Activated CD4-positive, alpha-beta memory T cell treated with anti-CD3 and anti-CD28 coated beads for 36 hours (primary cell): ENCODE measurements at regions not wholly inside any gene's neighbourhood (a gene's known extent, or its start where the extent isn't known, plus 50 kb on each side); places are given as distances from the start of the nearest gene placed in this dataset.

Experiments
- CTCF ChIA-PET: fragments of 350-600 bp; sonication (Branson Sonifier 250); formaldehyde crosslinking; loops from one replicate; lab custom pipeline; 2021; ENCODE audit warnings: antibody characterized with exemption, inconsistent platforms; lab: Charles Lee
- POLR2A ChIA-PET: fragments of 350-600 bp; sonication (Branson Sonifier 250); formaldehyde crosslinking; loops from one replicate; lab custom pipeline; 2021; ENCODE audit warnings: antibody characterized with exemption; lab: Charles Lee
- DNase-seq: peaks from one replicate; pipeline ENCODE4 v3.0.0-alpha.2; 2020
- H3K27ac Mint-ChIP-seq: one replicate; pipeline ENCODE4 v1.8.0; 2021; ENCODE audit warnings: mixed read lengths
- H3K27me3 Mint-ChIP-seq: one replicate; pipeline ENCODE4 v1.8.0; 2021; ENCODE audit warnings: mixed read lengths
- H3K36me3 Mint-ChIP-seq: one replicate; pipeline ENCODE4 v1.8.0; 2021; ENCODE audit warnings: mixed read lengths
- H3K4me1 Mint-ChIP-seq: one replicate; pipeline ENCODE4 v1.8.0; 2021; ENCODE audit warnings: low read depth, mixed read lengths
- H3K4me3 Mint-ChIP-seq: one replicate; pipeline ENCODE4 v1.8.0; 2021; ENCODE audit warnings: mild to moderate bottlenecking, mixed read lengths
- H3K9me3 Mint-ChIP-seq: one replicate; pipeline ENCODE4 v1.8.0; 2021; ENCODE audit warnings: mixed read lengths
- intact Hi-C: fragments of 100-400 bp; cut with micrococcal nuclease; formaldehyde crosslinking; loops from one replicate; pipeline ENCODE4 v1.15.1; 2023

GRCh38 chr1:82245345-82246014 lies 444.7 kb downstream of the ADGRL2 start:
- ChIA-PET CTCF (no interaction called here), POLR2A (no interaction called here)
- Mint-ChIP-seq H3K27ac (no peak overlapping the region), H3K4me1 (no peaks in the 10 kb centered on the region), H3K27me3 (no peaks in the 10 kb centered on the region), H3K4me3 (no peak overlapping the region), H3K36me3 (no peaks in the 10 kb centered on the region), H3K9me3 (peaks cover 3% of the 10 kb centered on the region)
- DNase-seq, result no peak
- intact Hi-C loops, result no loop called here

GRCh38 chr1:82240571-82240970 lies 439.8 kb downstream of the ADGRL2 start:
- no peaks in the 10 kb centered on the region for H3K36me3 Mint-ChIP-seq
- CTCF ChIA-PET, result no interaction called here

GRCh38 chr1:82230667-82231066 lies 429.9 kb downstream of the ADGRL2 start:
- ChIA-PET POLR2A (no interaction called here), CTCF (no interaction called here)
- intact Hi-C loops, result no loop called here
- Mint-ChIP-seq H3K4me3 (no peak overlapping the region), H3K27me3 (no peaks in the 10 kb centered on the region), H3K9me3 (peaks cover 2% of the 10 kb centered on the region), H3K27ac (no peak overlapping the region), H3K36me3 (no peaks in the 10 kb centered on the region), H3K4me1 (no peaks in the 10 kb centered on the region)
- no peak for DNase-seq

More at GRCh38 chr1:82240571-82240970, 439.8 kb downstream of the ADGRL2 start:
- POLR2A ChIA-PET, result no interaction called here
- Mint-ChIP-seq H3K4me1 (no peaks in the 10 kb centered on the region), H3K9me3 (peaks cover 3% of the 10 kb centered on the region), H3K4me3 (no peak overlapping the region), H3K27ac (no peak overlapping the region), H3K27me3 (no peaks in the 10 kb centered on the region)
- intact Hi-C loops, result no loop called here
- no peak for DNase-seq

GRCh38 chr1:82227306-82228095 lies 426.8 kb downstream of the ADGRL2 start:
- intact Hi-C loops, result no loop called here
- Mint-ChIP-seq H3K36me3 (no peaks in the 10 kb centered on the region), H3K27me3 (no peaks in the 10 kb centered on the region), H3K27ac (no peak overlapping the region), H3K9me3 (peaks cover 2% of the 10 kb centered on the region), H3K4me1 (no peaks in the 10 kb centered on the region), H3K4me3 (no peak overlapping the region)
- ChIA-PET CTCF (no interaction called here), POLR2A (no interaction called here)
- no peak for DNase-seq

- H3K27me3 Mint-ChIP-seq, result no peaks in the 10 kb centered on the region
- H3K9me3 Mint-ChIP-seq, result peaks cover 2% of the 10 kb centered on the region
- no peak for DNase-seq
- intact Hi-C loops, result no loop called here
- no peaks in the 10 kb centered on the region for H3K4me1 Mint-ChIP-seq
- H3K36me3 Mint-ChIP-seq, result no peaks in the 10 kb centered on the region
- H3K4me3 Mint-ChIP-seq, result no peak overlapping the region
- CTCF ChIA-PET, result no interaction called here
- POLR2A ChIA-PET, result no interaction called here
- H3K27ac Mint-ChIP-seq, result no peak overlapping the region
Observed at GRCh38 chr1:82226186-82226505, 425.4 kb downstream of the ADGRL2 start.

- H3K9me3 Mint-ChIP-seq, result peaks cover 2% of the 10 kb centered on the region
- H3K36me3 Mint-ChIP-seq, result no peaks in the 10 kb centered on the region
- H3K4me1 Mint-ChIP-seq, result no peaks in the 10 kb centered on the region
- H3K27me3 Mint-ChIP-seq, result no peaks in the 10 kb centered on the region
- ChIA-PET POLR2A (no interaction called here), CTCF (no interaction called here)
- no peak for DNase-seq
- H3K27ac Mint-ChIP-seq, result no peak overlapping the region
- no peak overlapping the region for H3K4me3 Mint-ChIP-seq
- intact Hi-C loops, result no loop called here
Observed at GRCh38 chr1:82225421-82226185, 424.9 kb downstream of the ADGRL2 start.

GRCh38 chr1:82223091-82223490 lies 422.4 kb downstream of the ADGRL2 start:
- intact Hi-C loops, result no loop called here
- H3K36me3 Mint-ChIP-seq, result no peaks in the 10 kb centered on the region
- H3K27me3 Mint-ChIP-seq, result no peaks in the 10 kb centered on the region
- H3K27ac Mint-ChIP-seq, result no peak overlapping the region
- ChIA-PET POLR2A (no interaction called here), CTCF (no interaction called here)
- no peaks in the 10 kb centered on the region for H3K9me3 Mint-ChIP-seq
- no peak for DNase-seq
- H3K4me1 Mint-ChIP-seq, result no peaks in the 10 kb centered on the region
- no peak overlapping the region for H3K4me3 Mint-ChIP-seq

- Mint-ChIP-seq H3K27me3 (no peaks in the 10 kb centered on the region), H3K4me3 (no peak overlapping the region), H3K36me3 (no peaks in the 10 kb centered on the region), H3K27ac (no peak overlapping the region), H3K4me1 (no peaks in the 10 kb centered on the region), H3K9me3 (no peaks in the 10 kb centered on the region)
- intact Hi-C loops, result no loop called here
- CTCF ChIA-PET, result no interaction called here
- DNase-seq, result no peak
- POLR2A ChIA-PET, result no interaction called here
Observed at GRCh38 chr1:82221721-82222120, 421.0 kb downstream of the ADGRL2 start.

GRCh38 chr1:82220754-82221153 lies 420.0 kb downstream of the ADGRL2 start:
- Mint-ChIP-seq H3K4me1 (no peaks in the 10 kb centered on the region), H3K27ac (no peak overlapping the region), H3K27me3 (no peaks in the 10 kb centered on the region), H3K36me3 (no peaks in the 10 kb centered on the region), H3K4me3 (no peak overlapping the region), H3K9me3 (no peaks in the 10 kb centered on the region)
- ChIA-PET CTCF (no interaction called here), POLR2A (no interaction called here)
- intact Hi-C loops, result no loop called here
- no peak for DNase-seq

GRCh38 chr1:82219841-82220240 lies 419.1 kb downstream of the ADGRL2 start:
- intact Hi-C loops, result no loop called here
- no peak for DNase-seq
- Mint-ChIP-seq H3K36me3 (no peaks in the 10 kb centered on the region), H3K4me3 (no peak overlapping the region), H3K27ac (no peak overlapping the region), H3K27me3 (no peaks in the 10 kb centered on the region), H3K4me1 (no peaks in the 10 kb centered on the region), H3K9me3 (no peaks in the 10 kb centered on the region)
- CTCF ChIA-PET, result no interaction called here
- POLR2A ChIA-PET, result no interaction called here

- ChIA-PET CTCF (no interaction called here), POLR2A (no interaction called here)
- H3K4me1 Mint-ChIP-seq, result no peaks in the 10 kb centered on the region
- intact Hi-C loops, result no loop called here
- DNase-seq, result no peak
- H3K36me3 Mint-ChIP-seq, result no peaks in the 10 kb centered on the region
- no peak overlapping the region for H3K4me3 Mint-ChIP-seq
- H3K27ac Mint-ChIP-seq, result no peak overlapping the region
- no peaks in the 10 kb centered on the region for H3K9me3 Mint-ChIP-seq
- no peaks in the 10 kb centered on the region for H3K27me3 Mint-ChIP-seq
Observed at GRCh38 chr1:82218846-82219245, 418.1 kb downstream of the ADGRL2 start.

GRCh38 chr1:82215853-82216175 lies 415.1 kb downstream of the ADGRL2 start:
- no peak overlapping the region for H3K27ac Mint-ChIP-seq
- H3K27me3 Mint-ChIP-seq, result no peaks in the 10 kb centered on the region
- no peaks in the 10 kb centered on the region for H3K9me3 Mint-ChIP-seq
- DNase-seq, result no peak
- ChIA-PET POLR2A (no interaction called here), CTCF (no interaction called here)
- no peak overlapping the region for H3K4me3 Mint-ChIP-seq
- H3K4me1 Mint-ChIP-seq, result no peaks in the 10 kb centered on the region
- no peaks in the 10 kb centered on the region for H3K36me3 Mint-ChIP-seq
- intact Hi-C loops, result no loop called here
